T-helper 2 cell treated with Interferon-gamma antibody and Interleukin-4, amounts not matched to agents 5 μg/mL and 100 μg/mL, for 36 hours (primary cell): ENCODE measurements at regions not wholly inside any gene's neighbourhood (a gene's known extent, or its start where the extent isn't known, plus 50 kb on each side); places are given as distances from the start of the nearest gene placed in this dataset.
"Not testable (repeated sequence)": the region's sequence is repeated elsewhere in the genome, so short reads cannot be mapped to it uniquely, and the experiment has no call there.

Experiments used
- DNase-seq: peaks from one replicate; pipeline ENCODE4 v3.0.0; 2021; ENCODE audit warnings: low spot score
- H3K27ac Mint-ChIP-seq: one replicate; pipeline ENCODE4 v1.8.0; 2021; ENCODE audit warnings: mild to moderate bottlenecking, mixed read lengths
- H3K27me3 Mint-ChIP-seq: one replicate; pipeline ENCODE4 v1.8.0; 2021; ENCODE audit warnings: low read depth, mixed read lengths
- H3K36me3 Mint-ChIP-seq: one replicate; pipeline ENCODE4 v1.8.0; 2021; ENCODE audit warnings: low read depth, mixed read lengths
- H3K4me1 Mint-ChIP-seq: one replicate; pipeline ENCODE4 v1.8.0; 2021; ENCODE audit warnings: low read depth, mixed read lengths
- H3K4me3 Mint-ChIP-seq: one replicate; pipeline ENCODE4 v1.8.0; 2022; ENCODE audit warnings: mild to moderate bottlenecking, moderate library complexity, mixed read lengths
- H3K9me3 Mint-ChIP-seq: one replicate; pipeline ENCODE4 v1.8.0; 2021; ENCODE audit warnings: mixed read lengths

GRCh38 chr1:109838838-109839240, 71.8 kb upstream of the CSF1 start:
- Mint-ChIP-seq H3K4me1 (peaks cover 2% of the 10 kb centered on the region), H3K36me3 (peaks cover 8% of the 10 kb centered on the region)
- no peak for DNase-seq

GRCh38 chr1:109837852-109838570, 72.6 kb upstream of the CSF1 start:
- H3K27me3 Mint-ChIP-seq: no peaks in the 10 kb centered on the region
- H3K4me1 Mint-ChIP-seq: peaks cover 2% of the 10 kb centered on the region
- H3K9me3 Mint-ChIP-seq: peaks cover 30% of the 10 kb centered on the region
- DNase-seq: no peak
- H3K4me3 Mint-ChIP-seq: no peak overlapping the region
- no peak overlapping the region for H3K27ac Mint-ChIP-seq
- peaks cover 8% of the 10 kb centered on the region for H3K36me3 Mint-ChIP-seq

More at GRCh38 chr1:109838838-109839240, 71.8 kb upstream of the CSF1 start:
- no peak overlapping the region for H3K27ac Mint-ChIP-seq
- H3K27me3 Mint-ChIP-seq: no peaks in the 10 kb centered on the region
- H3K9me3 Mint-ChIP-seq: peaks cover 25% of the 10 kb centered on the region
- no peak overlapping the region for H3K4me3 Mint-ChIP-seq

GRCh38 chr1:109835645-109836044, 71.9 kb upstream of the EPS8L3 start:
- not testable (repeated sequence) for H3K27ac Mint-ChIP-seq, H3K27me3 Mint-ChIP-seq, H3K4me3 Mint-ChIP-seq, H3K4me1 Mint-ChIP-seq, DNase-seq
- peaks cover 46% of the 10 kb centered on the region for H3K9me3 Mint-ChIP-seq
- peaks cover 10% of the 10 kb centered on the region for H3K36me3 Mint-ChIP-seq

GRCh38 chr1:109834951-109835350, 71.2 kb upstream of the EPS8L3 start:
- Mint-ChIP-seq H3K36me3 (peaks cover 9% of the 10 kb centered on the region), H3K4me3 (no peak overlapping the region), H3K27me3 (no peaks in the 10 kb centered on the region), H3K4me1 (peaks cover 2% of the 10 kb centered on the region), H3K27ac (no peak overlapping the region), H3K9me3 (peaks cover 43% of the 10 kb centered on the region)
- no peak for DNase-seq

GRCh38 chr1:109832945-109833344, 69.2 kb upstream of the EPS8L3 start:
- Mint-ChIP-seq H3K27ac (no peak overlapping the region), H3K27me3 (no peaks in the 10 kb centered on the region), H3K36me3 (peaks cover 9% of the 10 kb centered on the region), H3K4me1 (peaks cover 2% of the 10 kb centered on the region), H3K9me3 (peaks cover 40% of the 10 kb centered on the region), H3K4me3 (no peak overlapping the region)
- DNase-seq: no peak

- Mint-ChIP-seq H3K27me3 (no peaks in the 10 kb centered on the region), H3K9me3 (peaks cover 23% of the 10 kb centered on the region), H3K4me1 (peaks cover 17% of the 10 kb centered on the region), H3K4me3 (no peak overlapping the region), H3K36me3 (peaks cover 4% of the 10 kb centered on the region), H3K27ac (no peak overlapping the region)
- DNase-seq: no peak
Observed at GRCh38 chr1:109828756-109829505, 65.2 kb upstream of the EPS8L3 start.

GRCh38 chr1:109827986-109828385, 64.3 kb upstream of the EPS8L3 start:
- Mint-ChIP-seq H3K27ac (no peak overlapping the region), H3K4me3 (no peak overlapping the region), H3K4me1 (peaks cover 23% of the 10 kb centered on the region), H3K9me3 (peaks cover 17% of the 10 kb centered on the region), H3K27me3 (no peaks in the 10 kb centered on the region), H3K36me3 (peaks cover 4% of the 10 kb centered on the region)
- no peak for DNase-seq

GRCh38 chr1:109827466-109827865, 63.7 kb upstream of the EPS8L3 start:
- H3K27me3 Mint-ChIP-seq: no peaks in the 10 kb centered on the region
- peaks cover 12% of the 10 kb centered on the region for H3K9me3 Mint-ChIP-seq
- no peak overlapping the region for H3K4me3 Mint-ChIP-seq
- peaks cover 29% of the 10 kb centered on the region for H3K4me1 Mint-ChIP-seq
- no peak overlapping the region for H3K27ac Mint-ChIP-seq
- no peak for DNase-seq
- peaks cover 4% of the 10 kb centered on the region for H3K36me3 Mint-ChIP-seq

GRCh38 chr1:109826930-109827349, 63.2 kb upstream of the EPS8L3 start:
- no peak overlapping the region for H3K4me3 Mint-ChIP-seq
- no peak overlapping the region for H3K27ac Mint-ChIP-seq
- no peaks in the 10 kb centered on the region for H3K27me3 Mint-ChIP-seq
- peaks cover 33% of the 10 kb centered on the region for H3K4me1 Mint-ChIP-seq
- peaks cover 7% of the 10 kb centered on the region for H3K9me3 Mint-ChIP-seq
- DNase-seq: no peak
- peaks cover under 1% of the 10 kb centered on the region for H3K36me3 Mint-ChIP-seq

GRCh38 chr1:109826446-109826845, 62.7 kb upstream of the EPS8L3 start:
- no peaks in the 10 kb centered on the region for H3K27me3 Mint-ChIP-seq
- H3K9me3 Mint-ChIP-seq: peaks cover 6% of the 10 kb centered on the region
- no peaks in the 10 kb centered on the region for H3K36me3 Mint-ChIP-seq
- no peak for DNase-seq
- no peak overlapping the region for H3K27ac Mint-ChIP-seq
- peaks cover 37% of the 10 kb centered on the region for H3K4me1 Mint-ChIP-seq
- H3K4me3 Mint-ChIP-seq: no peak overlapping the region

GRCh38 chr1:109824349-109825115, 60.8 kb upstream of the EPS8L3 start:
- H3K9me3 Mint-ChIP-seq: no peaks in the 10 kb centered on the region
- H3K36me3 Mint-ChIP-seq: no peaks in the 10 kb centered on the region
- no peak overlapping the region for H3K4me3 Mint-ChIP-seq
- no peak for DNase-seq
- H3K4me1 Mint-ChIP-seq: peaks cover 44% of the 10 kb centered on the region
- no peaks in the 10 kb centered on the region for H3K27me3 Mint-ChIP-seq
- H3K27ac Mint-ChIP-seq: peak overlapping the region; percentile 36

- no peaks in the 10 kb centered on the region for H3K27me3 Mint-ChIP-seq
- H3K9me3 Mint-ChIP-seq: no peaks in the 10 kb centered on the region
- H3K4me1 Mint-ChIP-seq: peaks cover 49% of the 10 kb centered on the region
- DNase-seq: no peak
- no peaks in the 10 kb centered on the region for H3K36me3 Mint-ChIP-seq
- no peak overlapping the region for H3K4me3 Mint-ChIP-seq
- peak overlapping the region; percentile 66 for H3K27ac Mint-ChIP-seq
Observed at GRCh38 chr1:109823543-109824348, 60.0 kb upstream of the EPS8L3 start.

- Mint-ChIP-seq H3K36me3 (no peaks in the 10 kb centered on the region), H3K27me3 (no peaks in the 10 kb centered on the region), H3K4me1 (peaks cover 50% of the 10 kb centered on the region), H3K27ac (peak overlapping the region; percentile 66), H3K4me3 (no peak overlapping the region), H3K9me3 (no peaks in the 10 kb centered on the region)
- DNase-seq: no peak
Observed at GRCh38 chr1:109822749-109823542, 59.2 kb upstream of the EPS8L3 start.
